GM12874 (cell line): ENCODE measurements at regions not wholly inside any gene's neighbourhood (a gene's known extent, or its start where the extent isn't known, plus 50 kb on each side); places are given as distances from the start of the nearest gene placed in this dataset.

ENCODE experiments used
- CTCF ChIP-seq: IDR thresholded peaks from 2 replicates; pipeline ENCODE4 v1.5.1; 2011; ENCODE audit warnings: low read depth, mild to moderate bottlenecking, control low read depth, low read length, moderate library complexity; ENCODE audit not compliant: insufficient read depth

- no peak for TF ChIP-seq CTCF
Measured at GRCh38 chr2:129722306-129723019, 257.0 kb upstream of the RAB6C start.

- no peak for TF ChIP-seq CTCF
Measured at GRCh38 chr2:129723277-129724020, 256.0 kb upstream of the RAB6C start.

- no peak for TF ChIP-seq CTCF
Measured at GRCh38 chr2:129724021-129724757, 255.3 kb upstream of the RAB6C start.

- no peak for TF ChIP-seq CTCF
Measured at GRCh38 chr2:129726216-129726615, 253.2 kb upstream of the RAB6C start.

- TF ChIP-seq CTCF = no peak
Measured at GRCh38 chr2:129727286-129727685, 252.2 kb upstream of the RAB6C start.

GRCh38 chr2:129728035-129728972 lies 251.2 kb upstream of the RAB6C start:
- no peak for TF ChIP-seq CTCF
